Dermis microvascular lymphatic vessel endothelial cell (primary cell): ENCODE measurements at regions not wholly inside any gene's neighbourhood (a gene's known extent, or its start where the extent isn't known, plus 50 kb on each side); places are given as distances from the start of the nearest gene placed in this dataset.

ENCODE experiments used
- DNase-seq, 2 donors: peaks; one replicate each; pipeline versions ENCODE4 v3.0.0 to v3.0.0-alpha.2; 2010; ENCODE audit warnings: low read depth in 2 of 2

DNA sequence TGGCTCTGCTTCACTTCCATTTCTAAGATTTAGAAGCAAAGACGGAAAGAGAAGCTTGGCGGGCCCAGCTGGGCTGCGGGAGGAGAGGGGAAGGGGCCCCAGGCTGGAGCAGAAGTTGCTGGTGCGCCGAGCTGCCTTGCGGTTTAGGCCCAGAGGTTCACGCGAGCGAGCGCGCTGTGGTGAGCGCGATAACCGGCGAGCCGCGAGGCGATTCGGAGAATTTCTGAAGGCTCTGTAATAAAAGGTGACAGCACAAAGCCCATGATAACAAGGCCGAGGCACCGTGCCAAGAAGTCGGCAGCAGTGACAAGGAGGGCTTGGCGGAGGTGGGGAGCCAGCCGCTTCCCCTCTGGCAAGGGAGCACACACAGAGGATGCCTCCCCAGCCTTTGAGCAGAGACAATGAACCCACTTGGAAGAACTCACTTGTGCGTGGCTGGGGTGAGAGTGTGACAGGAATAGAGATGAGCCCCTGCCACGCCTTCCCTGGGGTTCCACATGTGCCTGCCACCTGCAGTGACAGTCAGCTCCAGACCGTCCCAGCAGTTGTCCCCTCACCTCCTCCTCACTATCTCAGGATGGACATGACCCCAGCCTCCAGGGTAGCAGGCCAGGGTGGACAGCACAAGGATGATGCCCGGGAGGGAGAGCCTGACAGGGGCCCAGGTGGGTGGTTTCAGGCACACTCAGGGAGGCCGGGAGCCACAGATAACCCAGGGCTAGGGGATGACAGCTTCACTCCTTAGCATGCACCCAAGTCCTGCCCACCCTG, 315.2 kb downstream of the UACA start:
- no peak for DNase-seq

DNA sequence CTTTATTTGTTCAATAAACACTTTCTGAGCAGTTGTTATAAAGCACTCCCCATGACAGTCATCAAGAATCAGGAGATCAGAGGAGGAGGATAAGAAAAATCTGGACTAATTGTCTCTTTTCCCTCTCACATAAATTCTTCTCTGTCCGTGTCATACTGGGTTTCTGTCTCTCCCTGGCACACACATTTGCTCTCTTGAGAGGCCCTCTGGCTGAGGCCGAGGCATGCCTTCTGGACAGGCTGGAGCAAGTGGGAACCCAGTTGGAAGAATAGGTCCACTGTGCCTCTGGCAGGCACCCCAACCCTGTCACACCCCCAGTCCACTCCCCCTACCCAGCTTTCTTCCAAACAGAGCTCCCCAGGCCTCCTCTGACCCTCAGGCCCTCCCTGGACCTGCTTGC, 315.8 kb downstream of the UACA start:
- DNase-seq: no peak

DNA sequence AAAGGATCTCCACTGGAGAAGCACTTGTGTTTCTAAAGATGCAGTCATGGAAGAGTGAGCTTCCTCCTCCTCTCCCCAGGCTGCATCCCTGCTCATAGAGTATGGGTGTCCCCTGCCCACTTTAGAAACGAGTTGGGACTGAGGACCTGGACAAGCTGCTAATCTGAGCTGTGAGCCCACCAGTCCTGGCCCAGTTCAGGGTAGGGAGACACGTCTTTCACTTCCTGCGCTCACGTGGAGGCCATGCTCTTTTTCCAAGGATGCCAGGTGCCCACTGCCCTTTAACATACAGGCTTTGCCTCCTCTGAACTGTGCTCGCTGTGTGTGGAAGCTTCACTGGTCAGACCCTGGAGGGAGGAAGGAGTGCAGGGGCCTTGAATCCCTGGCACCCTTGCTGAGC, 316.3 kb downstream of the UACA start:
- no peak for DNase-seq

DNA sequence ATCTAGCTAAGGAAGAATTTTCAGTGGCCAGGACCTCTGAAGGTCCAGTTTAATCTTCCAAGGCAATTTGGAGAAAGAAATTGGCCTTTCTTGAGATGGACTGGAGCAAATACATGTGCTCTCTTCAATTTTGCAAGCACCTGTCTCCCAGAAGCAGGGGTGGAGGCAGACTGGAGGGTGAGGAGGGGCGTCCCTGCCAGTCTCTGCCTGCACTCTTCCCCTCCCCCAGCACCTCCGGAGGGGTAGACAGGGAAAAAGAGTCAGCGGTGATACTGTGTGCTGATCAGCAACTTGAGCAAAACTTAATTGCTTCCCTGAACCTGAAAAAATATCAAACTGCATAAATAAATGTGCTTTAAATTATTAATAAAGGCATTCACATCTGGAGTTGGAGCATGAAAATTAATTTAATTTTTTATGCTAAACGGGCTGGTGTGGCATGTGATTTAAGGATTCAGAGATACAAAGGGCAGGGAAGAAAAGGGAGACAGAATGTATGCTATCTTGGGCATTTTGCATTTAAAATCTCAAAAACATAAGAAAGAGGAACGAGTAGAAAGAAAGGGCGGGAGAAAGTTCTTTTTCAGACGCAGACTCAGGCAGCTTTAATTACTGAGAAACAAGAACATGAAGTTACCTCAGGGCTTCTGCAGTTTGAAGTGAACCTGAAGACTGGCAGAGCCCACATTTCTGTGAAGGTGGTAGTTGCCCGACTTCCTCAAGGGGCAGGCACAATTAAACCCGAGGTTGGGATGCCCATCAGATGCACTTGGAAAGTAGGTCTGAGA, 319.7 kb downstream of the UACA start:
- DNase-seq: no peak

DNA sequence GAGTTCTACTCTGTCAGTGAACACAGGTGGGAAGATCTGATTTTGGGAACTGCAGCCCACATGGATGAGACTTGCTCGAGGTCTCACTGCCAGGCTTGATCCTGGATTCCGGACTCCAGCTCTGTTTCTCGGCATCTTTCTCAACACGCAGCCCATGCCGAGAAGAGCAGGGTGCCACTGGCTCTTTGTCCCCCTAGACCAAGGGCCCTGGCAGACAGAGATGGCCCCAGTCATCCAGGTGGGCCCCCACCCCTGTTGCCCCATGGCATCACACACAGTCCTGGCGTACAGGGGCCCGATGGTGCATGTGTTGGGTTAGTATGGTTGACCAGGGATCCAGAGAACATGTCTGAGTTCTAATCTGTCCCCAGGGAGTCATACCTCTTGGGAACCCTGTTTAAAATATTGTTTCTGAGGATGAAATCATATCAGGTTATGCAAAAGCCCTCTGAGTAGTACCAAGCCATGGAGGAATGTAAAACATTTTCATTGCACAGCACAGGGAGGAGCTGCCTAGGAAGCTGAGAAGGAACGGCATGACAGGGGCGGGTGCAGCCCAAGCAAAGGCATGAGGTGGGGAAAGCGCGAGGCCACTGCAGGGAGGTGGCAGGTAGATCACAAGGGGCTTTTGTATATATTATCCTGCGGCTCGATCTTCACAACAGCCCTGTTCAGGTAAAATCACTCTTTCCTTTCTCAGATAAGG, 320.6 kb downstream of the UACA start:
- no peak for DNase-seq

DNA sequence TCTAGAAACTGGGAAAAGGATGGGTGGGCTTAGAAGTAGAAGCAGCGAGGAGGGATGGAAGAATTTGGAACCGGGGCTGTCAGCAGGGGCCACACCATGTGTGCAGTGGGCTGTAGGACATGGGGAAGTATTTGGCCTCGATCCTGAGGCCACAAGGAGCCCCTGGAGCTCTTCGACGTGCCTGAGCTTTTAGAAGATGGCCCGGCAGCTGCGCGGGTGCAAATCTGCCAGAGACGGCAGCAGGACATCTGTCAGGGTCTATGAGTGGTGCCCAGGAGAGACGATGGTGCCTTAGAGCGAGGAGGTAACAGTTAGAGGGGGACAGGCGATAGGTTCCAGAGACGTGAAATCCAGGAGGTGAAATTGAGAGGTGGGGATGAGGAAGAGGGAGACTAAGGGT, 321.1 kb downstream of the UACA start:
- no peak for DNase-seq

DNA sequence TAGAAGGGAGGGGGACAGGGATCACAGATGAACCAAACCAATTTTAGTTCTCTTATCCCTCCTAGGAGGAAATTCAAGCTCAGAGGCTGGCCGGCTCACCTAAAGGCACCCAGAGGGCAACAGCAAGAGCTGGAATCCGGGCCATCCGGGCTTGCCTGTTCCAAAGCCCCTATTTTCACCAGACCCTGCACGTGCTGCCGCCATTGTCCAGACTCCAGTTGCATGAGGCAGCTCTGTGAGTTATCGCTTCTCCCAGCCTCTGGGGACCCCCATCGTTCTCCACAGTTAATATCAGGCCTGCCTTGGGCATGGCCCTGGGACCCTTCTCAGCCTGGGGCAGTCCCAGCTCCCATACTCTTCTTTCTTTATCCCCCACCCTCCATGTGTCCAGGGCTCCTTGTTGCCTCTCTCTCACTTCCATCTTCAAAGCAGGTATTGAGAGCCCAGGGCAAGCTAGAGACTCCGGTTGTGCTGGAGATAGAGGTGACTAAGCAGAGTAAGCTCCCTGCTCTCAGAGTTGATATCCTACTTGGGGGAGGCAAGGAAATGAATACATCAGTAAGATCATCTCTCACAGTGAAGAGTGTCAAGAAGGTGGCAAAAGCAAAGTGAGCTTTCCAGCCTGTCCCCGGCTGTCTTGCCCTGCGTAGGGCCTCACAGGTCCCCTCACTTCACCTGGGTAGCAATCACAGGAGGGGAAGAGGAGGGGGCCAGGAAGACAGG, 322.8 kb downstream of the UACA start:
- DNase-seq: no peak

DNA sequence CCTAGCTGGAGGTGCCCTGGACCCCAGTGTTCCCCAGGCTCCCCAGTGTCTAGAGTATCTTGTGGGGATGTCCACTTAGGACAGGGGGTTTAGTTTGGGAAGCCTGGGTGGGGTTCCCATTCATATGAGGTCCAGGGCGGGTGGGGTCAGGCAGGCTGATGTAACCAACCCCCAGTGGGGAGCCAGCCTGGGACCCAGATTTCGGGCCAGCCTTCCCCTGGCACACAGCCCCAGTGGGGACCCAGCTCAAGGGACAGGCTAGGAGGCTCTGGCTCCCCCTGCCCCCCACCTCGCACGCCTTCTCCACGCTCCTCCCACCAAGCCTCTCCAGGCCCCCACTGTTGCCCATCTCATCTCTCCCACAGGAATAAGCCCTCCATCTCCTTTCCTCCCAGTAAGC, 323.5 kb downstream of the UACA start:
- DNase-seq: no peak

DNA sequence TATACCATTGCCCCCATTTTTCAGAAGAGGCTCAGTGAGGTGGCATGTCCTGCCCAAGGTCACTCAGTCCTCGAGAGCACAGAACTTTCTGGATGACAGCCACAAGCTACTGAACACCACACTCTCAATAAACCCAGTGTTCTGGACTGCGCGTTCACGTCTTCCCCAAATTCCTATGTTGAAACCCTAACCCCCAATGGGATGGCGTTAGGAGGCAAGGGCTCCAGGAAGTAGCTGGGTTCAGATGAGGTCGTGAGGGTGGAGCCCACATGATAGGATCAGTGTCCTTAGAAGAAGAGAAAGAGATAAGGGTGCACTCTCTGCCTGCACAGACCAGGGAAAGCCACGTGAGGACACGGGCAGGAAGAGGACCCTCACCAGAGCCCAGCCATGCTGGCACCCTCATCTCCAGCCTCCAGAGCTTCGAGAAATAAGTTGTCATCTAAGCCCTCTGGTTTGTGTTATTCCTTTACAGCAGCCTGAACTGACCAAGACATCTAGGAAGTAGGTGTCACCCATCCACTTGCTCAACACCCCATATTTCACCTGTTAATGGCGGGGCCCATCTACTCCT, 324.0 kb downstream of the UACA start:
- DNase-seq: no peak

DNA sequence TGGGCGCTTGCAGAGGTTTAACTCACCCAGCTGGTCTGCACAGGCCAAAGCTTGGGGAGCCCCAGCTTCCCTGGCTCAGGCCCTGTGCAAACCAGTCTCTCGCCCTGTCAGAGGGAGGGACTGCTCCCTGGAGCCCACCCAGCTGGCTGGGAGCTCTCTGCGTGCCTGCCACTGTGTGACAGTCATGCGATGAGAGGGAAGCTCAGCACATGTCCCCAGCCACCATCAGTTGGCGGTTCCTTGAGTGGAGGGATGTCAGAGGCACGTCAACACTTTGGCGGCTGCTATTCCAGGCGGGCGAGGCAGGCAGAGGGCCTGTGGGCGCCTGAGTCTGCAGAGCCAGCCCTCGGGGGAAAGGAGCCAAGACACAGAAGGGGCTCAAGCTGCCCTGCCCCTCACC, 324.6 kb downstream of the UACA start:
- no peak for DNase-seq

DNA sequence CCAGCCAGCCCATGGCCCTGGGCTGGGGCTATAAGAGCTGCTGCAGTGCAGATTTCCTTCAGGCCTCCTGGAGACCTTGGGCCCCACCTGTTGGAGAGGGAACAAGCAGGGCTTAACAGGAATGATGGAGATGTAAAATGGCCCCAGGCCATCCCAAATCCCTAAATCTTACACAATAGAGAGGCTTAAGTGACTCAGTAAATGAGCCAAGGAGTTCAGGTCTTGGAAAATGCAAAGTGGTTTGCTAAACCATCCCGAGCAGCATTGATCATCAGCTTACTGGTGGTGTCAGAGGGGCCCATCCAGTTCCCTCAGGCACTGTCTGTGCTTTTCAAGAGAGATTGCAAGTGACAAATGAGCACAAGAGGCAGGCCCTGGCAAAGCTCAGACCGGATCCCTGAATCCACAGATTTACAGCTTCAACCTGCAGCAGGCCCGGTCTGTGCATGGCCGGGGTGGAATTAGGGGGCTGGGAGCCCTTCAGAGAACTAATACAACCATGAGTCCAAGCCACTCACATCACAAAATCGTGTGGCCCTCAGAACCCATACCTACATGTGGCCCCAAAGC, 325.4 kb downstream of the UACA start:
- DNase-seq: no peak

DNA sequence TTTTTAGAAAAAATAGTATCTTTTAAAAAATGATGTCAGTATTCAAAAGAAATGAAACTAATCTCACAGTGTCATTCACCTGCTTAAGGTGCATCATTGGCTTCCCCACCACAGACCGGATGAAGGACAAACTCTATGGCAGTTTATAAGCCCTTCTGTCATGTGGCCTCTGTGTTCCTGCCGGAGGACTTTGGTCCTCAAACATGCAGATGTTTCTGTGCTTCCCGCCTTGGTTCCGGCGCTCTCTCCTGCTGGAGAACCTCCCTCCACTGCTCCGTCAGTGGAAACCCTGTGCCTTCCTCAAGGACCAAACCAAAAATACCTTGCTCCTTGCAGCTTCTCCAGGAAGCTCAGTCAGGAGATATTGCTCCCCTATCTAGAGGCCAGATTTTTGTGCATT, 326.3 kb downstream of the UACA start:
- no peak for DNase-seq

DNA sequence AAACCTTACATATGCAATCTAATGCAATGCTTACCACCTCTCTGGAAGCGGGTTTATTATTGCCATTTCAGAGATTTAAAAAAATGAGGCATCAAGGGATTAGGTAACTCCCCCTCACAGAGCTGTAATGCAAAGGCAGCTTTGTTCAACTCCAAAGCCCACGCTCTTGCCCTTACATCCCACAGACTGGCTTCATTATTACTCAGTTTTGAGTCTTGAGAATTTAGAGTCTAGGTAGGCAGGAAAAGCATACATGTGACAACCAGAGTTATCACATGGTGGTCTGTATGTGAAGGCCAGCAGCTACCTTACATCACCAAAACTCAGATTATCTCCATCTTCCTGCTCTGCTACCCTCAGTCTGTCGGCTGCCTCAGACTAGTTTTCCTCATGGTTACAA, 326.9 kb downstream of the UACA start:
- DNase-seq: no peak

DNA sequence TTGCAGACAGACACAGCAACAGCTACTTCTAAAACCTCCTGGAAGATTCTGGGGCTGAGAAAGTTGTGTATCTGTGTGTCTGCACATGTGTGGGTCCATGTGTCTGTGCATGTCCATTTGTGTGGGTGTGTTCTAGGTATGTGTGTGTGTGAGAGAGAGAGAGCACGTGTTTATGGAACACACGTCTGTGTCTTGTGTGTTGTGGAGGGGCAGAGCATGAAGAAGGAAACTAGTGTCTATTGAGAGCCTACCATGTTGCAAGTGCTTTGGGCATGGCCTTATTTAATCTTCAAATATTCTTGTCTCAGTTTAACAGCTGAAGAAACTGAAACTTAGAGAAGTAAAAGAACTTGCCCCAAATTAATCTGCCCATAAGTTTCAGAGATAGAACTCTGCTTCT, 327.5 kb downstream of the UACA start:
- DNase-seq: no peak

DNA sequence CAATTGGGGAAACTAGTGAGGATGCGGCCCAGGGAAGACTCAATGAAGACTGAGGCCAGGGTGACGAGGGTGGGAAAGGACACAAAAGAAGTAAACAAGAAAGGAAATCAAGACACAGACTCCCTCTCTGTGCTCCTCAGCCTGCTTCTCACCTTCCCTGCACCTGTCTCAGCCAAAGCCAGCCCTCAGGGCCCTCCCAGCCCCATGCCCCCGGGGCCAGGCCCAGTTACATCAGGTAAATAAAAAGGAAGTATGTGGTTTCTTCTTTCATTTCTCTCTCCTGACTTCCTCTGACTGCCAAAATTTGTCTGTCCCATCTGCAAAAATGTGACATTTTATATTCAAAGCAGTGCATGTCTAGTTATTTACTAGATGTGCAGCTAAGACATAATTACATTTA, 328.0 kb downstream of the UACA start:
- no peak for DNase-seq

DNA sequence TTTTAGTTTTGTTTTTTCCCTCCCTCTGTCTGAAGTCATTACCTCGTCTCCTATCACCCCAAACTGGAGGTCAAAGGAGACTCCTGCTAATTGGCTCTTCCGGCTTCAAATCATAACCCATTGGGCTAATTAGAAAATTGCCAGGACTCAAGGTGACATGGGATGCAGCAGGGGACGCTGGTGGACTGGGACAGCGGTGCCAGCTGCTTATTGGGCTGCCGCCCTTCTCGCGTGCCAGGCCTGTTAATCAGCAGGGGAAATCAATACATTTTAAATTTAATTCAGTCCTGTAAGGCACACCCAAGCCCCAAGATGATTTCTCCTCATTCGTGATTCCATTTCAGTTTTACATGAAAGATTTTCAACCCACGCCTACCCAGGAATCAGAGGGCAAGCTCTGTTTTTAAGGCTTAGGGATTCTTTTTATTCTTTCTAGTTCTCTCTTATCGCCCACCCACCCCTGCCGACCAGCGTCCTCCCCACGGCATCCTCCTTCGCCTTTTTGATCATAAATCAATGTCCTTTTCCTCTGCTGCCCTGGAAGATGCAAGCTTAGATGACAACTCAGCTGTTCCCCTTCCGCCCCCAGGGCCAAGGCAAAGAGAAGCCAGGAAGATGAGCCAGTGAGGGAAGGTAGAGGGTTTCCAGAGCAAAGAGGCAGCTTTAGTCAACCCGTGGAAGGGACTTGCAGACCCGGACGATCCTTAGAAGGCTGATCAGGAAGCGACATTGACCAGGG, 329.6 kb downstream of the UACA start:
- no peak for DNase-seq

DNA sequence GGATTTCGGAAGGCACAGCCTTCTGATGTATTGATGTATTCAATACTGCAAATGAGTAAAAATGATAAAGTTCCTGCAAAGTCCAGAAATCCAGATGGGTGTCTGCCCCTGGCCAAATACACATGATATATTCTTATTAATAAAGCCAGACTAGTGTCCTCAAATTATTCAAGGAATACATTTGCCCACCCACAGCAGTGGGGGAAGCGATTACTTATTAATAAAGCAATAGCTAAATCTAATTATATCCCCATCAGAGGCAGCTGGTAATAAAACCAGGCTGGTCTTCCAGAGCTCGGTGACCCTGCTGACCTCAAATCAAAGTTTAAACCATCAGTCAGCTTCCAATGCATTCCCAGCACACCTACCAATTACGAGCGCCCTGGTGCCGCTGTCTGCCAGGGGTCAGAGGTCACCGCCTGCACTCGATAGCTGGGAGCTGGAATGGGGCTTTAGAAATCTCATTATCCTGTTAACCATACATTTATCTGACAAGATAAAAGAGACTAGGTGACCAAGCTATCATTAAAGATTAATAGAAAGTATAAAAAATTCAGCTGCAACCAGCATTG, 330.3 kb downstream of the UACA start:
- no peak for DNase-seq

DNA sequence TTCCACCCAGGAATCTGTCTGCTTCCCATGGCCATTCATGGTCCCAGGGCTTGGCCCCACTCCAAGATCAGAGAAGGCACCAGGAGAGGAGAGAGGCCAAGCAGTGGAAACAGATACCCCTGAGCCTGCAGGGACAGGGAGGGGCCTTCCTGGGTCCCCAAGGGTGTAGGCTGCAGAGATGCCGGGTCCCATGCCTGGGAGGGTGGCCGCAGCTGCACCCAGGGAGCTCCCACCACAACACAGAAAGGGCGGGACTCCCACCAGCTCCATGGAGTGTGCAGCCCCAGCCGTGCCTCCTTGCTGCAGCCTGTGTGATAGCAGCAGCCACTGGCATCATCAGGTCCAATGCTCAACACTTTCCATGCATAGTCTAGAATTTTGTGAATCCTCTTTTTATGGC, 331.5 kb downstream of the UACA start:
- no peak for DNase-seq

DNA sequence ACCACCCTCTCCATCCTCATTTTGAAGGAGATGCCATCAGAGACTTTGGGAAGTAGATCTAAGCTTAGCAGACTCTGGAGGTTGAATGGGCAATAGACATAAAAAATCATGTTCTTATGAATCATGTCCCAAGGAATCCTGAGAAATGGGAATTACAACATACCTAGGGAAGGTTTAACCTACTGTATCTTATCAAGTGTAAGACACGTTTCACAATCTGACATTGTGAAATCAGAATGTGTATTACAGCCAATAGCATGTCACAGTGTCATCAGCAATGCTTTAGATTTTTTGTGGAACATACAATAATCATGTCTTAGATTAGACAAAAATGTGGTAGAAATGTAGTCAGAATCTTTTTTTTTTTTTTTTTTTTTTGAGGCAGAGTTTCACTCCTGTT, 332.4 kb upstream of the TLE3 start:
- no peak for DNase-seq

DNA sequence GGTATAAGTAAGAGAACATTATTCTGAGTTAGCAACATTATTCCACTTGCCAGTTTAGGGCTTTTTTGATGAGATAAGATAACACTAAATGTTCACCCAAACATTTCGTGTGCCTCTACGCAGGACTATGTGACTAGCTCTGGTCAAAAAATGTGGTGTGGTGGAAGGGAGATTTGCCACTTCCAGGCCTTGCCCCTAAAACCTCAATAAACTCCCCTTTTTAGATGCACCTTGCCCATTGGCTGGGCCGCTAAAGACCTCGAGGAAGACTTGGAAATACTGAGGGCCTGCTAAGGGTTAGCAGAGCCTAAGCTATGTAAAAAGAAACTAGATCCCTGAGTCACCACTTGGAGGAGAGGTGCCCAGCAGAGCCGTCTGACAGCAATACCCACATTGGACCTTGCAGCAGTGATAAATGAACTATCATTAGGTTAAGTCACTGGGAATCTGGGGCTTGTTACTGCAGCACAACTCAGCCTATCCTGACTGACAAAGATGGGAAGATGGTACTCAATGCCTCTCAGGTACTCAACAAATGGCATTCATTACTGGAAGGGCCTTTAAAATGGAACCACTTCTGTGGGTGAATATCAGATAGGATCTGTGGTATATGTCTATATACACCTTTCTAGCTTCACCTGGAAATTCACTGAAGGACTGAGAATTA, 331.5 kb upstream of the TLE3 start:
- DNase-seq: no peak
